ENCODE measurements at regions not wholly inside any gene's neighbourhood (a gene's known extent, or its start where the extent isn't known, plus 50 kb on each side); places are given as distances from the start of the nearest gene placed in this dataset.
"Not testable (repeated sequence)": the region's sequence is repeated elsewhere in the genome, so short reads cannot be mapped to it uniquely, and the experiment has no call there.

GRCh38 chr2:231644426-231644825 is 51.8 kb downstream of the TEX44 start:
- DNase-seq: no peak

DNA sequence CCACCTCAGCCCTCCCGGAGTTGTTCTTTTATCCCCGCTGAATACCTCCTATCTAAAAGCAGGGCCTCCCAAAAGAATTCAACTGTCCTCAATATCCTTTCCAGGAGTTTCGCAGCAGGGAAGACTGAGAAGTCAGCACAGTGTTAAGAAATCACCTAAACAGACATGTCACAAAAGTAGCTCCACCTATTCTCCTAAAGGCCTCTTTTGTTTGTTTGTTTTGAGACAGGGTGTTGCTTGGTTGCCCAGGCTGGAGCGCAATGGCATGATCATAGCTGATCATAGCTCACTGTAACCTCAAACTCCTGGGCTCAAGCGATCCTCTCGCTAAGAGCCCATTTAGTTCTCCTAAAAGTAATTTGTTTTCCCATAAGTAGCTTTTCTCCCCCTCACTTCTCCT is 53.8 kb downstream of the TEX44 start:
- no peak for DNase-seq

DNA sequence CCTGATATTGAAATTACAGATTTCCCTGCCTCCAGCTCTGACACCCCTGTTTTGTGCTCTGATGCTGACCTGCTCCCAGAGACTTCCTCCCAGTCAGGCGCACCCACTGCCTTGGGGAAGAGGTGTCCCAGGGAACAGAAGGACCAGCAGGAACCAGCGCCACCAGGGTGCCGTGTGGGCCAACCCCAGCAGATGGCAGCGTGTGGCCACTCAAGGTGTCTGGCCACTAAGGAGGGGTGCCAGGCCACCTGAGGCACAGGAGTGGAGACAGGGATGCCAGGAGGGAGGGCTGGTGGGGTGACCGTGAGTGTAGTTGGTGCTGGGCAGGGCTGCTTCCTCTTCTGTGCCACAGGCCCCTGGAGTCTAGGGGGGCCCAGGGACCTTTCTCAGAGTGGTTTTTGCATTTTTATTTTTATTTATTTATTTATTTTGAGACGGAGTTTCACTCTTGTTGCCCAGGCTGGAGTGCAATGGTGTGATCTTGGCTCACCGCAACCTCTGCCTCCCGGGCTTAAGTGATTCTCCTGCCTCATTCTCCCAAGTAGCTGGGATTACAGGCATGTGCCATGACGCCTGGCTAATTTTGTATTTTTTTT is 56.0 kb downstream of the TEX44 start:
- peak; percentile 32 for DNase-seq

DNA sequence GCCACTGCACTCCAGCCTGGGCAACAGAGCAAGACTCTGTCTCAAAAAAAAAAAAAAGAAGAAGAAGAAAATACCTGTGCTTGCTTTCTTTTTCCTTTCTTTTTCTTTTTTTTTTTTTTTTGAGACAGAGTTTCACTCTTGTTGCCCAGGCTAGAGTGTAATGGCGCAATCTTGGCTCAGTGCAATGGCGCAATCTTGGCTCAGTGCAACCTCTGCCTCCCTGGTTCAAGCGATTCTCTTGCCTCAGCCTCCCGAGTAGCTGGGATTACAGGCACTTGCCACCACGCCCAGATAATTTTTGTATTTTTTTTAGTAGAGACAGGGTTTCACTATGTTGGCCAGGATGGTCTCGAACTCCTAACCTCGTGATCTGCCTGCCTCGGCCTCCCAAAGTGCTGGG is 56.8 kb upstream of the PTMA start:
- not testable (repeated sequence) for DNase-seq

- DNase-seq: no peak
Measured at GRCh38 chr2:231655488-231655887, 52.8 kb upstream of the PTMA start.

DNA sequence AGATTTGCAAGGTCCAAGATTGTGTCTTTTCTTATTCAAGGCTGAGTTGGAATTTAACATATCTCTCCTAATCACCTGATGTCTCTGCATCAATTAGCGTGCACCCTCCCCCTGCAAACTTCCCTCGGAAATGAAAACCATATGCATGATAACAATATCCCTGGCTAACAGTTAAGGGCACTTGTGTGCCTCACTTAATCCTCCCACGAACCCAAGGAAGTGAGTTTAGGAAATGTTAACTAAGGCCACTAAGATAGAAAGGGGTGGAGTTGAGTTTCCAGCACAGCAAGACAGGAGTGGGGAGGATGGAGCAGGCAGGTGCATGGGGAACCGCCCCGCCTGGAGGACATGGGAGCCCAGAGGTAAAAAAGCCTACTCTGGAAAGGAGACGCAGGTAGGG is 52.4 kb upstream of the PTMA start:
- no peak for DNase-seq

All from NCI-H1092 (cell line).